HEK293T (cell line): ENCODE measurements at regions not wholly inside any gene's neighbourhood (a gene's known extent, or its start where the extent isn't known, plus 50 kb on each side); places are given as distances from the start of the nearest gene placed in this dataset.

Experiments used
- CTCF ChIA-PET: fragments of 350-600 bp; formaldehyde crosslinking; extraction: SDS; loops from one replicate; lab custom pipeline; 2021; ENCODE audit warnings: antibody characterized with exemption, inconsistent platforms; lab: Yijun Ruan, JAX
- POLR2A ChIA-PET: fragments of 350-600 bp; formaldehyde crosslinking; extraction: SDS; loops from one replicate; lab custom pipeline; 2020; ENCODE audit warnings: antibody characterized with exemption, inconsistent platforms; lab: Yijun Ruan, JAX
- DNase-seq: peaks from one replicate; pipeline ENCODE4 v3.0.0; 2012; ENCODE audit warnings: mixed read lengths; ENCODE audit errors: extremely low spot score
- ARNT ChIP-seq: fragments of 450-650 bp; IDR thresholded peaks from 2 replicates; pipeline ENCODE4 v1.6.1; 2017; ENCODE audit warnings: mild to moderate bottlenecking
- BHLHE40 ChIP-seq: fragments of 450-650 bp; IDR thresholded peaks from 2 replicates; pipeline ENCODE4 v1.6.1; 2016; ENCODE audit warnings: mild to moderate bottlenecking, moderate library complexity, borderline replicate concordance
- CTBP1 ChIP-seq: fragments of 450-650 bp; IDR thresholded peaks from 2 replicates; pipeline ENCODE4 v1.6.1; 2016; ENCODE audit warnings: borderline replicate concordance
- ELF4 ChIP-seq: fragments of 450-650 bp; IDR thresholded peaks from 2 replicates; pipeline ENCODE4 v1.6.1; 2017; ENCODE audit warnings: antibody characterized with exemption
- FOXA1 ChIP-seq: fragments of 450-650 bp; IDR thresholded peaks from 2 replicates; pipeline ENCODE4 v1.6.1; 2016; ENCODE audit warnings: mild to moderate bottlenecking
- FOXK2 ChIP-seq: fragments of 450-650 bp; IDR thresholded peaks from 2 replicates; pipeline ENCODE4 v1.6.1; 2016; ENCODE audit warnings: mild to moderate bottlenecking
- FOXM1 ChIP-seq: fragments of 450-650 bp; IDR thresholded peaks from 2 replicates; pipeline ENCODE4 v1.6.1; 2017; ENCODE audit warnings: mild to moderate bottlenecking, borderline replicate concordance
- HDGF ChIP-seq: fragments of 450-650 bp; IDR thresholded peaks from 2 replicates; pipeline ENCODE4 v1.6.1; 2017; ENCODE audit warnings: antibody characterized with exemption, borderline replicate concordance
- L3MBTL2 ChIP-seq: fragments of 450-650 bp; conservative IDR thresholded peaks from 2 replicates; pipeline ENCODE4 v1.6.1; 2016; ENCODE audit warnings: mild to moderate bottlenecking
- LEF1 ChIP-seq: fragments of 450-650 bp; IDR thresholded peaks from 2 replicates; pipeline ENCODE4 v1.6.1; 2017; ENCODE audit warnings: mild to moderate bottlenecking, borderline replicate concordance
- NFRKB ChIP-seq: fragments of 450-650 bp; IDR thresholded peaks from 2 replicates; pipeline ENCODE4 v1.6.1; 2016; ENCODE audit warnings: mild to moderate bottlenecking, moderate library complexity
- PKNOX1 ChIP-seq: fragments of 450-650 bp; IDR thresholded peaks from 2 replicates; pipeline ENCODE4 v1.6.1; 2016
- SP1 ChIP-seq: fragments of 450-650 bp; IDR thresholded peaks from 2 replicates; pipeline ENCODE4 v1.6.1; 2017
- SUZ12 ChIP-seq: fragments of 450-650 bp; IDR thresholded peaks from 2 replicates; pipeline ENCODE4 v1.6.1; 2016; ENCODE audit warnings: mild to moderate bottlenecking
- TARDBP ChIP-seq: fragments of 450-650 bp; IDR thresholded peaks from 2 replicates; pipeline ENCODE4 v1.6.1; 2016
- ZNF384 ChIP-seq: fragments of 450-650 bp; IDR thresholded peaks from 2 replicates; pipeline ENCODE4 v1.6.1; 2016

GRCh38 chr1:73176902-73177301 lies 894.6 kb upstream of the NEGR1 start:
- ChIA-PET POLR2A (no interaction called here), CTCF (no interaction called here)
- DNase-seq = no peak
- no peak for TF ChIP-seq L3MBTL2
- no peak for TF ChIP-seq ARNT
- no peak for TF ChIP-seq NFRKB
- TF ChIP-seq FOXA1 = no peak
- TF ChIP-seq SUZ12 = no peak
- TF ChIP-seq FOXM1 = no peak
- no peak for TF ChIP-seq ELF4

- CTCF ChIA-PET = no interaction called here
- POLR2A ChIA-PET = no interaction called here
- no peak for DNase-seq
- TF ChIP-seq BHLHE40 (no peak), ARNT (no peak), FOXK2 (no peak), FOXM1 (no peak), HDGF (no peak), NFRKB (no peak), SP1 (no peak), PKNOX1 (no peak), TARDBP (no peak), FOXA1 (no peak), CTBP1 (no peak), L3MBTL2 (no peak), LEF1 (no peak), ZNF384 (no peak), SUZ12 (no peak), ELF4 (no peak)
Observed at GRCh38 chr1:73167009-73167657, 884.8 kb upstream of the NEGR1 start.

- ChIA-PET POLR2A (no interaction called here), CTCF (no interaction called here)
- TF ChIP-seq FOXM1 = no peak
- TF ChIP-seq SP1 = no peak
- TF ChIP-seq LEF1 = no peak
- TF ChIP-seq SUZ12 = no peak
- TF ChIP-seq PKNOX1 = no peak
- TF ChIP-seq ARNT = no peak
- TF ChIP-seq L3MBTL2 = no peak
- TF ChIP-seq ZNF384 = no peak
- no peak for TF ChIP-seq ELF4
- TF ChIP-seq NFRKB = no peak
- no peak for TF ChIP-seq CTBP1
- no peak for TF ChIP-seq FOXK2
- TF ChIP-seq HDGF = no peak
- no peak for TF ChIP-seq TARDBP
- no peak for TF ChIP-seq BHLHE40
- TF ChIP-seq FOXA1 = no peak
- no peak for DNase-seq
Observed at GRCh38 chr1:73162564-73162963, 880.2 kb upstream of the NEGR1 start.

- no peak for DNase-seq
- no peak for TF ChIP-seq L3MBTL2
- no peak for TF ChIP-seq SUZ12
- no peak for TF ChIP-seq BHLHE40
- no peak for TF ChIP-seq HDGF
- TF ChIP-seq PKNOX1 = no peak
- no peak for TF ChIP-seq ELF4
- no peak for TF ChIP-seq ZNF384
- TF ChIP-seq CTBP1 = no peak
- no peak for TF ChIP-seq FOXK2
- TF ChIP-seq NFRKB = no peak
- TF ChIP-seq SP1 = no peak
- no peak for TF ChIP-seq ARNT
- ChIA-PET POLR2A (no interaction called here), CTCF (no interaction called here)
Observed at GRCh38 chr1:73161418-73161817, 879.1 kb upstream of the NEGR1 start.

GRCh38 chr1:73160759-73161158 lies 878.4 kb upstream of the NEGR1 start:
- ChIA-PET POLR2A (no interaction called here), CTCF (no interaction called here)
- DNase-seq = no peak
- TF ChIP-seq TARDBP = no peak
- TF ChIP-seq FOXM1 = no peak
- TF ChIP-seq SP1 = no peak
- TF ChIP-seq ZNF384 = no peak
- TF ChIP-seq HDGF = no peak
- TF ChIP-seq ARNT = no peak
- no peak for TF ChIP-seq NFRKB
- no peak for TF ChIP-seq ELF4
- TF ChIP-seq SUZ12 = no peak
- TF ChIP-seq LEF1 = no peak
- TF ChIP-seq FOXA1 = no peak
- no peak for TF ChIP-seq CTBP1
- no peak for TF ChIP-seq PKNOX1
- TF ChIP-seq L3MBTL2 = no peak
- no peak for TF ChIP-seq FOXK2
- no peak for TF ChIP-seq BHLHE40

GRCh38 chr1:73144311-73144710 lies 862.0 kb upstream of the NEGR1 start:
- CTCF ChIA-PET = no interaction called here
- TF ChIP-seq L3MBTL2 (no peak), NFRKB (no peak), SUZ12 (no peak), FOXA1 (no peak), ARNT (no peak), CTBP1 (no peak), BHLHE40 (no peak), FOXM1 (no peak), TARDBP (no peak), ELF4 (no peak), PKNOX1 (no peak), FOXK2 (no peak), LEF1 (no peak), HDGF (no peak), ZNF384 (no peak), SP1 (no peak)
- POLR2A ChIA-PET = no interaction called here
- DNase-seq = no peak
